Urinary bladder (tissue), 4 donors: ENCODE measurements at regions not wholly inside any gene's neighbourhood (a gene's known extent, or its start where the extent isn't known, plus 50 kb on each side); places are given as distances from the start of the nearest gene placed in this dataset. TPM values are rescaled to one million over a fixed set of nuclear protein-coding genes. Genes with fewer than 3 reads are reported as not detected.

ENCODE experiments used
- DNase-seq: peaks from one replicate; pipeline ENCODE4 v3.0.0-alpha.2; 2015; ENCODE audit errors: extremely low spot score
- H3K27ac ChIP-seq: one replicate; pipeline ENCODE4 v1.5.1; 2013; ENCODE audit warnings: low read depth, mild to moderate bottlenecking, moderate library complexity
- H3K36me3 ChIP-seq: one replicate; pipeline ENCODE4 v1.6.1; 2013; ENCODE audit warnings: mild to moderate bottlenecking, moderate library complexity; ENCODE audit not compliant: insufficient read depth
- H3K4me1 ChIP-seq: one replicate; pipeline ENCODE4 v1.6.1; 2013; ENCODE audit warnings: mild to moderate bottlenecking, moderate library complexity; ENCODE audit not compliant: insufficient read depth
- H3K4me3 ChIP-seq: one replicate; pipeline ENCODE4 v1.5.1; 2013; ENCODE audit warnings: low read depth, low read length
- WGBS: extraction: QIAGEN DNeasy Blood & Tissue Kit; methylation state at CpG from one replicate; pipeline ENCODE4 v1.1.7; 2013; 5-methylcytosine and 5-hydroxymethylcytosine counted together
- small RNA-seq: library from RNA; depleted of rRNA; stranded (forward); fragments of <200 nt; gene quantifications from one replicate; pipeline ENCODE3, GENCODE V24; 2014
- donor health status: healthy with polysubstance abuse.
- donor health status: healthy.

- Histone ChIP-seq H3K4me1 (no peaks in the 10 kb centered on the region), H3K27ac (no peak overlapping the region), H3K36me3 (no peaks in the 10 kb centered on the region), H3K4me3 (no peak overlapping the region)
- no peak for DNase-seq
- 89% methylated on average over 3 of the region's 3 CpGs for WGBS
Measured at GRCh38 chr6:54056105-54056504, 55.1 kb upstream of the MLIP start.

DNA sequence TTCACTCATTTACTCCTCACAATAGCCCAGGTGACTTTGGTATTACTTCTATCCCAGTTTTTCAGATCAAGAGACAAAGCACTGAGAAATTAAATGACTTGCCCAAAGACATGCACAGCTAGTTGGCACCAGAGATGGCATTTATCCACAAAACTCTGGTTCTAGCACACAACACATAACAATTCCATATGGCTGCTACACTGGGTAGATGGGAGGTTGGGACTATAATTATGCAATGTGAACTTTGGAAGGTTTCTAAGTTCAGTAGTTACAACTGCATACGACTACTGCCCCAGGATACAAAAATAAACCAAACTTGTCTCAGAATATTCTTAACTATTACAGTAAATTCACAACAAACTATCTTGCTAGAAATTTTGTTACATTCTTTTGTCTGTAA is 54.2 kb upstream of the MLIP start:
- no peak overlapping the region for H3K4me3 ChIP-seq
- no peaks in the 10 kb centered on the region for H3K36me3 ChIP-seq
- 62% methylated on average over 1 of the region's 1 CpG for WGBS
- H3K27ac ChIP-seq = no peak overlapping the region
- no peaks in the 10 kb centered on the region for H3K4me1 ChIP-seq
- DNase-seq = no peak

- DNase-seq = no peak
- Histone ChIP-seq H3K36me3 (no peaks in the 10 kb centered on the region), H3K4me1 (no peaks in the 10 kb centered on the region), H3K27ac (no peak overlapping the region), H3K4me3 (no peak overlapping the region)
Measured at GRCh38 chr6:54058236-54058635, 53.0 kb upstream of the MLIP start.

DNA sequence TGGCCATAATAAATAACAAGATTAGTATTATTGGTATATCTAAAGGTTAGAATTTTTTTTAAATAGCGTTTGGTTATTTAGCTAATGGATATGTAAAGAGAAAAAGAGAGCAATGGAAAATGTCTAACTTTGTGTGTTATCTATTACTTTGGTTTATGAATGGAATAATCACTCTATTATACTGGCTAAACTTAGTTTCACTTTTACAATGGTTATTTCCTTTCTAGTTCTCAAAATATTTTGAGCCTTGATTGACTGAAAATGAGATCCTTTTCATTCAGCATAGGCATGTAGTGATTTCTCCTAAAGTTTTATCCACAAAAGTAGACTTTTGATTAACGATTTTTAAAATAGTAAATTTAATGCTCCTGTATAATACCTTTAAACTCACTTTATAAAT is 51.6 kb upstream of the MLIP start:
- no peak for DNase-seq
- no peaks in the 10 kb centered on the region for H3K36me3 ChIP-seq
- 76% methylated on average over 2 of the region's 2 CpGs for WGBS
- no peak overlapping the region for H3K4me3 ChIP-seq
- H3K4me1 ChIP-seq = no peaks in the 10 kb centered on the region
- H3K27ac ChIP-seq = no peak overlapping the region

- Histone ChIP-seq H3K36me3 (no peaks in the 10 kb centered on the region), H3K4me1 (no peaks in the 10 kb centered on the region), H3K27ac (no peak overlapping the region), H3K4me3 (no peak overlapping the region)
- no peak for DNase-seq
- WGBS = 73% methylated on average over 2 of the region's 2 CpGs
Measured at GRCh38 chr6:54060286-54060685, 51.0 kb upstream of the MLIP start.

Small RNAs in the stretch of these regions (small RNA-seq; reads per million reads assigned to genes)
- not detected for gene ERHP2
